K562 (cell line): ENCODE measurements at regions not wholly inside any gene's neighbourhood (a gene's known extent, or its start where the extent isn't known, plus 50 kb on each side); places are given as distances from the start of the nearest gene placed in this dataset.

Experiments
- DACH1 ChIP-seq: fragments of 450-650 bp; IDR thresholded peaks from 2 replicates; pipeline ENCODE4 v1.6.1; 2018; ENCODE audit not compliant: partially characterized antibody
- EGR1 ChIP-seq: fragments of 450-650 bp; conservative IDR thresholded peaks from 2 replicates; pipeline ENCODE4 v1.6.1; 2017; ENCODE audit warnings: mild to moderate bottlenecking
- KLF13 ChIP-seq: fragments of 450-650 bp; IDR thresholded peaks from 2 replicates; pipeline ENCODE4 v1.6.1; 2016; ENCODE audit warnings: missing genetic modification characterization, low read depth, mild to moderate bottlenecking, missing compliant biosample characterization, moderate library complexity, borderline replicate concordance
- MECOM ChIP-seq: fragments of 250-450 bp; sonication (Bioruptor Pico); IDR thresholded peaks from 2 replicates; pipeline ENCODE4 v1.8.0; 2022; ENCODE audit warnings: inconsistent platforms
- RHOXF2B ChIP-seq: fragments of 250-450 bp; sonication (Bioruptor Pico); conservative IDR thresholded peaks from 2 replicates; pipeline ENCODE4 v1.5.1; 2021
- XRCC3 ChIP-seq: fragments of 450-650 bp; IDR thresholded peaks from 2 replicates; pipeline ENCODE4 v1.6.1; 2017; ENCODE audit warnings: mild to moderate bottlenecking, moderate library complexity
- ZBTB1 ChIP-seq: sonication (generic); formaldehyde crosslinking; IDR thresholded peaks from 2 replicates; pipeline ENCODE4 v1.8.1; 2023; ENCODE audit warnings: missing genetic modification reagents, low read depth, mild to moderate bottlenecking, borderline replicate concordance
- ZNF830 ChIP-seq: fragments of 250-450 bp; sonication (Bioruptor Pico); IDR thresholded peaks from 2 replicates; pipeline ENCODE4 v1.5.0; 2021; ENCODE audit warnings: mild to moderate bottlenecking
- TF ChIP-seq, protein P1 (sequence below): fragments of 450-650 bp; IDR thresholded peaks from 2 replicates; pipeline ENCODE4 v1.6.1; 2016; ENCODE audit warnings: mild to moderate bottlenecking, moderate library complexity
- TF ChIP-seq, protein P2 (sequence below): sonication (generic); formaldehyde crosslinking; IDR thresholded peaks from 2 replicates; pipeline ENCODE4 v1.8.0; 2022; ENCODE audit warnings: missing genetic modification reagents, mild to moderate bottlenecking, moderate library complexity, borderline replicate concordance
- TF ChIP-seq, protein P3 (sequence below): fragments of 250-450 bp; sonication (Bioruptor Pico); IDR thresholded peaks from 2 replicates; pipeline ENCODE4 v1.4.0; 2020; ENCODE audit warnings: mild to moderate bottlenecking, moderate library complexity

DNA sequence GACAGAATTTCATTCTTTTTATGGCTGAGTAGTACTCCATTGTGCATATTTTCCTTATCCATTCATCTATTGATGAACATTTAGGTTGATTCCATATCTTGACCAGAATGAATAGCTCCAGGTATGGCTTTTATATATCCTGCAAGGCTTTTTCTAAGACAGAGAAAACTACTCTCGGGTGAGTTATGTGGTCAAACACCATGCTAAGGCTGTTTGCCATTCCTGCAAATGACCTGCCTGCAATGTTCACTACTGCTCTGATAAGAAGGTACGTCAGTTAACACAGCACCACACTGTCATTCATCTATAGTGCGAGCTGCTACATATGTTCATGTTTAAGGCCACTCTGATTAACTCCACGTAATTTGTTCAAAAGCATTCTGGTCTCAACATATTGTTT is 256.8 kb upstream of the RGMB start (continued):
- TF ChIP-seq, protein P1, sequence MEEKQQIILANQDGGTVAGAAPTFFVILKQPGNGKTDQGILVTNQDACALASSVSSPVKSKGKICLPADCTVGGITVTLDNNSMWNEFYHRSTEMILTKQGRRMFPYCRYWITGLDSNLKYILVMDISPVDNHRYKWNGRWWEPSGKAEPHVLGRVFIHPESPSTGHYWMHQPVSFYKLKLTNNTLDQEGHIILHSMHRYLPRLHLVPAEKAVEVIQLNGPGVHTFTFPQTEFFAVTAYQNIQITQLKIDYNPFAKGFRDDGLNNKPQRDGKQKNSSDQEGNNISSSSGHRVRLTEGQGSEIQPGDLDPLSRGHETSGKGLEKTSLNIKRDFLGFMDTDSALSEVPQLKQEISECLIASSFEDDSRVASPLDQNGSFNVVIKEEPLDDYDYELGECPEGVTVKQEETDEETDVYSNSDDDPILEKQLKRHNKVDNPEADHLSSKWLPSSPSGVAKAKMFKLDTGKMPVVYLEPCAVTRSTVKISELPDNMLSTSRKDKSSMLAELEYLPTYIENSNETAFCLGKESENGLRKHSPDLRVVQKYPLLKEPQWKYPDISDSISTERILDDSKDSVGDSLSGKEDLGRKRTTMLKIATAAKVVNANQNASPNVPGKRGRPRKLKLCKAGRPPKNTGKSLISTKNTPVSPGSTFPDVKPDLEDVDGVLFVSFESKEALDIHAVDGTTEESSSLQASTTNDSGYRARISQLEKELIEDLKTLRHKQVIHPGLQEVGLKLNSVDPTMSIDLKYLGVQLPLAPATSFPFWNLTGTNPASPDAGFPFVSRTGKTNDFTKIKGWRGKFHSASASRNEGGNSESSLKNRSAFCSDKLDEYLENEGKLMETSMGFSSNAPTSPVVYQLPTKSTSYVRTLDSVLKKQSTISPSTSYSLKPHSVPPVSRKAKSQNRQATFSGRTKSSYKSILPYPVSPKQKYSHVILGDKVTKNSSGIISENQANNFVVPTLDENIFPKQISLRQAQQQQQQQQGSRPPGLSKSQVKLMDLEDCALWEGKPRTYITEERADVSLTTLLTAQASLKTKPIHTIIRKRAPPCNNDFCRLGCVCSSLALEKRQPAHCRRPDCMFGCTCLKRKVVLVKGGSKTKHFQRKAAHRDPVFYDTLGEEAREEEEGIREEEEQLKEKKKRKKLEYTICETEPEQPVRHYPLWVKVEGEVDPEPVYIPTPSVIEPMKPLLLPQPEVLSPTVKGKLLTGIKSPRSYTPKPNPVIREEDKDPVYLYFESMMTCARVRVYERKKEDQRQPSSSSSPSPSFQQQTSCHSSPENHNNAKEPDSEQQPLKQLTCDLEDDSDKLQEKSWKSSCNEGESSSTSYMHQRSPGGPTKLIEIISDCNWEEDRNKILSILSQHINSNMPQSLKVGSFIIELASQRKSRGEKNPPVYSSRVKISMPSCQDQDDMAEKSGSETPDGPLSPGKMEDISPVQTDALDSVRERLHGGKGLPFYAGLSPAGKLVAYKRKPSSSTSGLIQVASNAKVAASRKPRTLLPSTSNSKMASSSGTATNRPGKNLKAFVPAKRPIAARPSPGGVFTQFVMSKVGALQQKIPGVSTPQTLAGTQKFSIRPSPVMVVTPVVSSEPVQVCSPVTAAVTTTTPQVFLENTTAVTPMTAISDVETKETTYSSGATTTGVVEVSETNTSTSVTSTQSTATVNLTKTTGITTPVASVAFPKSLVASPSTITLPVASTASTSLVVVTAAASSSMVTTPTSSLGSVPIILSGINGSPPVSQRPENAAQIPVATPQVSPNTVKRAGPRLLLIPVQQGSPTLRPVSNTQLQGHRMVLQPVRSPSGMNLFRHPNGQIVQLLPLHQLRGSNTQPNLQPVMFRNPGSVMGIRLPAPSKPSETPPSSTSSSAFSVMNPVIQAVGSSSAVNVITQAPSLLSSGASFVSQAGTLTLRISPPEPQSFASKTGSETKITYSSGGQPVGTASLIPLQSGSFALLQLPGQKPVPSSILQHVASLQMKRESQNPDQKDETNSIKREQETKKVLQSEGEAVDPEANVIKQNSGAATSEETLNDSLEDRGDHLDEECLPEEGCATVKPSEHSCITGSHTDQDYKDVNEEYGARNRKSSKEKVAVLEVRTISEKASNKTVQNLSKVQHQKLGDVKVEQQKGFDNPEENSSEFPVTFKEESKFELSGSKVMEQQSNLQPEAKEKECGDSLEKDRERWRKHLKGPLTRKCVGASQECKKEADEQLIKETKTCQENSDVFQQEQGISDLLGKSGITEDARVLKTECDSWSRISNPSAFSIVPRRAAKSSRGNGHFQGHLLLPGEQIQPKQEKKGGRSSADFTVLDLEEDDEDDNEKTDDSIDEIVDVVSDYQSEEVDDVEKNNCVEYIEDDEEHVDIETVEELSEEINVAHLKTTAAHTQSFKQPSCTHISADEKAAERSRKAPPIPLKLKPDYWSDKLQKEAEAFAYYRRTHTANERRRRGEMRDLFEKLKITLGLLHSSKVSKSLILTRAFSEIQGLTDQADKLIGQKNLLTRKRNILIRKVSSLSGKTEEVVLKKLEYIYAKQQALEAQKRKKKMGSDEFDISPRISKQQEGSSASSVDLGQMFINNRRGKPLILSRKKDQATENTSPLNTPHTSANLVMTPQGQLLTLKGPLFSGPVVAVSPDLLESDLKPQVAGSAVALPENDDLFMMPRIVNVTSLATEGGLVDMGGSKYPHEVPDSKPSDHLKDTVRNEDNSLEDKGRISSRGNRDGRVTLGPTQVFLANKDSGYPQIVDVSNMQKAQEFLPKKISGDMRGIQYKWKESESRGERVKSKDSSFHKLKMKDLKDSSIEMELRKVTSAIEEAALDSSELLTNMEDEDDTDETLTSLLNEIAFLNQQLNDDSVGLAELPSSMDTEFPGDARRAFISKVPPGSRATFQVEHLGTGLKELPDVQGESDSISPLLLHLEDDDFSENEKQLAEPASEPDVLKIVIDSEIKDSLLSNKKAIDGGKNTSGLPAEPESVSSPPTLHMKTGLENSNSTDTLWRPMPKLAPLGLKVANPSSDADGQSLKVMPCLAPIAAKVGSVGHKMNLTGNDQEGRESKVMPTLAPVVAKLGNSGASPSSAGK: no peak
- TF ChIP-seq ZNF830 (CRISPR knock-in tag) (no peak), KLF13 (tag) (no peak), MECOM (CRISPR knock-in tag) (no peak), EGR1 (no peak), DACH1 (no peak), ZBTB1 (CRISPR knock-in tag) (no peak), RHOXF2B (CRISPR knock-in tag) (no peak), XRCC3 (no peak)
- TF ChIP-seq, protein P2, sequence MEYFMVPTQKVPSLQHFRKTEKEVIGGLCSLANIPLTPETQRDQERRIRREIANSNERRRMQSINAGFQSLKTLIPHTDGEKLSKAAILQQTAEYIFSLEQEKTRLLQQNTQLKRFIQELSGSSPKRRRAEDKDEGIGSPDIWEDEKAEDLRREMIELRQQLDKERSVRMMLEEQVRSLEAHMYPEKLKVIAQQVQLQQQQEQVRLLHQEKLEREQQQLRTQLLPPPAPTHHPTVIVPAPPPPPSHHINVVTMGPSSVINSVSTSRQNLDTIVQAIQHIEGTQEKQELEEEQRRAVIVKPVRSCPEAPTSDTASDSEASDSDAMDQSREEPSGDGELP (CRISPR knock-in tag): no peak
- TF ChIP-seq, protein P3, sequence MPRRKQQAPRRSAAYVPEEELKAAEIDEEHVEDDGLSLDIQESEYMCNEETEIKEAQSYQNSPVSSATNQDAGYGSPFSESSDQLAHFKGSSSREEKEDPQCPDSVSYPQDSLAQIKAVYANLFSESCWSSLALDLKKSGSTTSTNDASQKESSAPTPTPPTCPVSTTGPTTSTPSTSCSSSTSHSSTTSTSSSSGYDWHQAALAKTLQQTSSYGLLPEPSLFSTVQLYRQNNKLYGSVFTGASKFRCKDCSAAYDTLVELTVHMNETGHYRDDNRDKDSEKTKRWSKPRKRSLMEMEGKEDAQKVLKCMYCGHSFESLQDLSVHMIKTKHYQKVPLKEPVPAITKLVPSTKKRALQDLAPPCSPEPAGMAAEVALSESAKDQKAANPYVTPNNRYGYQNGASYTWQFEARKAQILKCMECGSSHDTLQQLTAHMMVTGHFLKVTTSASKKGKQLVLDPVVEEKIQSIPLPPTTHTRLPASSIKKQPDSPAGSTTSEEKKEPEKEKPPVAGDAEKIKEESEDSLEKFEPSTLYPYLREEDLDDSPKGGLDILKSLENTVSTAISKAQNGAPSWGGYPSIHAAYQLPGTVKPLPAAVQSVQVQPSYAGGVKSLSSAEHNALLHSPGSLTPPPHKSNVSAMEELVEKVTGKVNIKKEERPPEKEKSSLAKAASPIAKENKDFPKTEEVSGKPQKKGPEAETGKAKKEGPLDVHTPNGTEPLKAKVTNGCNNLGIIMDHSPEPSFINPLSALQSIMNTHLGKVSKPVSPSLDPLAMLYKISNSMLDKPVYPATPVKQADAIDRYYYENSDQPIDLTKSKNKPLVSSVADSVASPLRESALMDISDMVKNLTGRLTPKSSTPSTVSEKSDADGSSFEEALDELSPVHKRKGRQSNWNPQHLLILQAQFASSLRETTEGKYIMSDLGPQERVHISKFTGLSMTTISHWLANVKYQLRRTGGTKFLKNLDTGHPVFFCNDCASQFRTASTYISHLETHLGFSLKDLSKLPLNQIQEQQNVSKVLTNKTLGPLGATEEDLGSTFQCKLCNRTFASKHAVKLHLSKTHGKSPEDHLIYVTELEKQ: no peak
